GM19043 (cell line): ENCODE measurements at regions not wholly inside any gene's neighbourhood (a gene's known extent, or its start where the extent isn't known, plus 50 kb on each side); places are given as distances from the start of the nearest gene placed in this dataset.
A peak's percentile ranks its signal among the peaks of the same experiment; 100 is the strongest.

Experiments
- ATAC-seq: cut with Tn5 transposase; IDR thresholded peaks from one replicate; pipeline ENCODE4 v1.9.1; 2021; ENCODE audit warnings: low read depth; ENCODE audit not compliant: unreplicated experiment

- ATAC-seq: no peak
Observed at GRCh38 chr9:82363682-82364081, 375.1 kb downstream of the SPATA31D1 start.

- no peak for ATAC-seq
Observed at GRCh38 chr9:82367016-82367415, 378.4 kb downstream of the SPATA31D1 start.

- no peak for ATAC-seq
Observed at GRCh38 chr9:82367929-82368328, 379.4 kb downstream of the SPATA31D1 start.

- no peak for ATAC-seq
Observed at GRCh38 chr9:82369251-82369945, 380.8 kb downstream of the SPATA31D1 start.

GRCh38 chr9:82375041-82375440, 386.5 kb downstream of the SPATA31D1 start:
- ATAC-seq: no peak

- no peak for ATAC-seq
Observed at GRCh38 chr9:82376677-82377232, 388.2 kb downstream of the SPATA31D1 start.

- no peak for ATAC-seq
Observed at GRCh38 chr9:82382887-82383616, 394.5 kb downstream of the SPATA31D1 start.

GRCh38 chr9:82385633-82386032, 397.1 kb downstream of the SPATA31D1 start:
- no peak for ATAC-seq

- ATAC-seq: no peak
Observed at GRCh38 chr9:82397534-82397933, 409.0 kb downstream of the SPATA31D1 start.

GRCh38 chr9:82404196-82404870, 415.8 kb downstream of the SPATA31D1 start:
- ATAC-seq: no peak

- no peak for ATAC-seq
Observed at GRCh38 chr9:82404881-82405280, 416.3 kb downstream of the SPATA31D1 start.

- ATAC-seq: no peak
Observed at GRCh38 chr9:82406456-82407085, 418.0 kb downstream of the SPATA31D1 start.

- ATAC-seq: peak; percentile 85
Observed at GRCh38 chr9:82410306-82410705, 421.7 kb downstream of the SPATA31D1 start.

GRCh38 chr9:82410866-82411265, 422.3 kb downstream of the SPATA31D1 start:
- ATAC-seq: no peak

GRCh38 chr9:82412586-82413305, 424.2 kb downstream of the SPATA31D1 start:
- ATAC-seq: no peak

GRCh38 chr9:82417501-82417900, 428.9 kb downstream of the SPATA31D1 start:
- ATAC-seq: no peak

- ATAC-seq: no peak
Observed at GRCh38 chr9:82418334-82418733, 429.8 kb downstream of the SPATA31D1 start.

GRCh38 chr9:82419696-82420486, 431.3 kb downstream of the SPATA31D1 start:
- ATAC-seq: no peak

- ATAC-seq: no peak
Observed at GRCh38 chr9:82421498-82421897, 432.9 kb downstream of the SPATA31D1 start.
